ENCODE measurements at regions not wholly inside any gene's neighbourhood (a gene's known extent, or its start where the extent isn't known, plus 50 kb on each side); places are given as distances from the start of the nearest gene placed in this dataset.

- TF ChIP-seq POLR2AphosphoS5 (IDR thresholded peaks at IDR 0.05; ENCODE audit: low read depth, low read length) = no peak
- TF ChIP-seq POLR2A (IDR thresholded peaks at IDR 0.05; ENCODE audit: low read depth, low read length) = no peak
Measured at GRCh38 chr7:148521271-148521670, 69.3 kb upstream of the C7orf33 start.
